ENCODE measurements at regions not wholly inside any gene's neighbourhood (a gene's known extent, or its start where the extent isn't known, plus 50 kb on each side); places are given as distances from the start of the nearest gene placed in this dataset.

DNA sequence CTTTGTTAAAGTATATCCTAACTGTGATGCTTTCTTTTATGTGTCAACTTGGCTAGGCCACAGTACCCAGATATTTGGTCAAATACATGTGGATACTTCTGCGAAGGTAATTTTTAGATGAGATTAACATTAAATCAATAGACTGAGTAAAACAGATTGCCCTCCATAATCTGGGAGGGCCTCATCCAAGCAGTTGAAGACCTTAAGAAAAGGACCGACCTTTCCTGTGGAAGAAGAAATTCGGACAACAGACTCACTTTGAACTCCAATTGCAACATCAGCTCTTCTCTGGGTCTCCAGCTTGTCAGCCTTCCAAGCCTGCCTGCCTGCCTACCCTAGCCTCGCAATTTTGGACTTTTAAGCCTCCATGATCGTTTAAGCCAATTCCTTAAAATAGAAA is 57.9 kb upstream of the DOCK9 start:
- TF ChIP-seq, protein P1, sequence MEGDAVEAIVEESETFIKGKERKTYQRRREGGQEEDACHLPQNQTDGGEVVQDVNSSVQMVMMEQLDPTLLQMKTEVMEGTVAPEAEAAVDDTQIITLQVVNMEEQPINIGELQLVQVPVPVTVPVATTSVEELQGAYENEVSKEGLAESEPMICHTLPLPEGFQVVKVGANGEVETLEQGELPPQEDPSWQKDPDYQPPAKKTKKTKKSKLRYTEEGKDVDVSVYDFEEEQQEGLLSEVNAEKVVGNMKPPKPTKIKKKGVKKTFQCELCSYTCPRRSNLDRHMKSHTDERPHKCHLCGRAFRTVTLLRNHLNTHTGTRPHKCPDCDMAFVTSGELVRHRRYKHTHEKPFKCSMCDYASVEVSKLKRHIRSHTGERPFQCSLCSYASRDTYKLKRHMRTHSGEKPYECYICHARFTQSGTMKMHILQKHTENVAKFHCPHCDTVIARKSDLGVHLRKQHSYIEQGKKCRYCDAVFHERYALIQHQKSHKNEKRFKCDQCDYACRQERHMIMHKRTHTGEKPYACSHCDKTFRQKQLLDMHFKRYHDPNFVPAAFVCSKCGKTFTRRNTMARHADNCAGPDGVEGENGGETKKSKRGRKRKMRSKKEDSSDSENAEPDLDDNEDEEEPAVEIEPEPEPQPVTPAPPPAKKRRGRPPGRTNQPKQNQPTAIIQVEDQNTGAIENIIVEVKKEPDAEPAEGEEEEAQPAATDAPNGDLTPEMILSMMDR (IDR thresholded peaks at IDR 0.05; ENCODE audit: low read depth, low read length, poor library complexity, severe bottlenecking), result no peak
- no peak for TF ChIP-seq EZH2phosphoT487 (IDR thresholded peaks at IDR 0.05; ENCODE audit: borderline replicate concordance, low read length)
